ENCODE measurements at regions not wholly inside any gene's neighbourhood (a gene's known extent, or its start where the extent isn't known, plus 50 kb on each side); places are given as distances from the start of the nearest gene placed in this dataset.

GRCh38 chr7:28299556-28299955 is 112.8 kb upstream of the CREB5 start:
- no peak overlapping the region for H3K27ac Mint-ChIP-seq
- H3K4me1 Mint-ChIP-seq, result peaks cover 27% of the 10 kb centered on the region
- Histone ChIP-seq H4K20me1 (replicated peaks; ENCODE audit: insufficient read depth) (no peaks in the 10 kb centered on the region), H3K27ac (ENCODE audit: low read depth) (no peak overlapping the region), H3K4me1 (ENCODE audit: insufficient read depth) (peaks cover 16% of the 10 kb centered on the region), H3K4me3 (no peak overlapping the region), H3K9me2 (ENCODE audit: insufficient read depth) (no peaks in the 10 kb centered on the region), H3K36me3 (ENCODE audit: insufficient read depth) (no peaks in the 10 kb centered on the region), H3K4me2 (no peak overlapping the region), H3K79me2 (replicated peaks; ENCODE audit: insufficient read depth) (no peaks in the 10 kb centered on the region), H3F3A (replicated peaks; ENCODE audit: low read depth) (no peaks in the 10 kb centered on the region), H2AFZ (no peak overlapping the region), H3K27me3 (ENCODE audit: insufficient read depth) (no peaks in the 10 kb centered on the region)
- no peak overlapping the region for H3K4me3 Mint-ChIP-seq
- no peaks in the 10 kb centered on the region for H3K27me3 Mint-ChIP-seq (ENCODE audit: insufficient read depth, low read depth, poor library complexity)
- ATAC-seq (no peak), DNase-seq (ENCODE audit: low spot score) (no peak)
- H3K36me3 Mint-ChIP-seq (ENCODE audit: low read depth), result no peaks in the 10 kb centered on the region
- no peak for TF ChIP-seq ZNF114 (CRISPR knock-in tag; IDR thresholded peaks at IDR 0.05)
- TF ChIP-seq CTCF (conservative IDR thresholded peaks at IDR 0.05; ENCODE audit: low read depth in 2 of 2), result no peak
- no peak for TF ChIP-seq NANOG (IDR thresholded peaks at IDR 0.05; ENCODE audit: borderline replicate concordance)
- TF ChIP-seq ZNF462 (CRISPR knock-in tag; IDR thresholded peaks at IDR 0.05), result no peak
- no peak for TF ChIP-seq ETS1 (IDR thresholded peaks at IDR 0.05)
- TF ChIP-seq JUNB (IDR thresholded peaks at IDR 0.05; ENCODE audit: unreplicated experiment), result no peak
- no peak for TF ChIP-seq CREB1 (CRISPR knock-in tag; IDR thresholded peaks at IDR 0.05; ENCODE audit: low read depth)
- TF ChIP-seq STAT1 (IDR thresholded peaks at IDR 0.05; ENCODE audit: unreplicated experiment), result no peak
- no peaks in the 10 kb centered on the region for H3K9me3 Mint-ChIP-seq

Data from GM23338 (cell line).